ENCODE measurements at regions not wholly inside any gene's neighbourhood (a gene's known extent, or its start where the extent isn't known, plus 50 kb on each side); places are given as distances from the start of the nearest gene placed in this dataset.

GRCh38 chr4:166230841-166231240, 357.8 kb downstream of the TLL1 start:
- no peak for TF ChIP-seq CTCF (IDR thresholded peaks at IDR 0.05; ENCODE audit: unreplicated experiment in 3 of 3)
- no peak overlapping the region for H3K27ac Mint-ChIP-seq
- no peaks in the 10 kb centered on the region for H3K4me1 Mint-ChIP-seq
- no peaks in the 10 kb centered on the region for H3K36me3 Mint-ChIP-seq (ENCODE audit: low read depth)
- no peak overlapping the region for H3K4me3 Mint-ChIP-seq
- H3K9me3 Mint-ChIP-seq, result peaks cover 6% of the 10 kb centered on the region
- H3K27me3 Mint-ChIP-seq (ENCODE audit: low read depth), result no peaks in the 10 kb centered on the region

- no peak for TF ChIP-seq CTCF (IDR thresholded peaks at IDR 0.05; ENCODE audit: unreplicated experiment in 3 of 3)
- Mint-ChIP-seq H3K36me3 (ENCODE audit: low read depth) (no peaks in the 10 kb centered on the region), H3K4me1 (no peaks in the 10 kb centered on the region), H3K4me3 (no peak overlapping the region), H3K27ac (no peak overlapping the region), H3K9me3 (peaks cover 11% of the 10 kb centered on the region), H3K27me3 (ENCODE audit: low read depth) (no peaks in the 10 kb centered on the region)
Observed at GRCh38 chr4:166239354-166239753, 366.3 kb downstream of the TLL1 start.

GRCh38 chr4:166252487-166253402, 379.7 kb downstream of the TLL1 start:
- H3K36me3 Mint-ChIP-seq (ENCODE audit: low read depth), result no peaks in the 10 kb centered on the region
- H3K4me3 Mint-ChIP-seq, result no peak overlapping the region
- H3K27ac Mint-ChIP-seq, result no peak overlapping the region
- H3K4me1 Mint-ChIP-seq, result no peaks in the 10 kb centered on the region
- H3K9me3 Mint-ChIP-seq, result no peaks in the 10 kb centered on the region
- peak; percentile 46 to 55 (median 52) for TF ChIP-seq CTCF (IDR thresholded peaks at IDR 0.05; ENCODE audit: unreplicated experiment in 3 of 3)
- no peaks in the 10 kb centered on the region for H3K27me3 Mint-ChIP-seq (ENCODE audit: low read depth)

GRCh38 chr4:166257276-166257675, 384.2 kb downstream of the TLL1 start:
- Mint-ChIP-seq H3K27me3 (ENCODE audit: low read depth) (peaks cover 4% of the 10 kb centered on the region), H3K27ac (no peak overlapping the region), H3K36me3 (ENCODE audit: low read depth) (no peaks in the 10 kb centered on the region), H3K4me3 (no peak overlapping the region), H3K9me3 (no peaks in the 10 kb centered on the region), H3K4me1 (no peaks in the 10 kb centered on the region)
- TF ChIP-seq CTCF (IDR thresholded peaks at IDR 0.05; ENCODE audit: unreplicated experiment in 3 of 3), result no peak

GRCh38 chr4:166257891-166258290, 384.9 kb downstream of the TLL1 start:
- Mint-ChIP-seq H3K9me3 (no peaks in the 10 kb centered on the region), H3K4me3 (no peak overlapping the region), H3K4me1 (no peaks in the 10 kb centered on the region), H3K27ac (no peak overlapping the region), H3K27me3 (ENCODE audit: low read depth) (peaks cover 4% of the 10 kb centered on the region), H3K36me3 (ENCODE audit: low read depth) (no peaks in the 10 kb centered on the region)
- no peak for TF ChIP-seq CTCF (IDR thresholded peaks at IDR 0.05; ENCODE audit: unreplicated experiment in 3 of 3)

- no peak for TF ChIP-seq CTCF (IDR thresholded peaks at IDR 0.05; ENCODE audit: unreplicated experiment in 3 of 3)
- Mint-ChIP-seq H3K9me3 (no peaks in the 10 kb centered on the region), H3K4me1 (no peaks in the 10 kb centered on the region)
Observed at GRCh38 chr4:166259081-166259480, 386.0 kb downstream of the TLL1 start.

More at GRCh38 chr4:166259081-166259480, 386.0 kb downstream of the TLL1 start:
- Mint-ChIP-seq H3K36me3 (ENCODE audit: low read depth) (no peaks in the 10 kb centered on the region), H3K4me3 (no peak overlapping the region), H3K27me3 (ENCODE audit: low read depth) (peaks cover 4% of the 10 kb centered on the region), H3K27ac (no peak overlapping the region)
